NCI-H1417 (cell line): ENCODE measurements at regions not wholly inside any gene's neighbourhood (a gene's known extent, or its start where the extent isn't known, plus 50 kb on each side); places are given as distances from the start of the nearest gene placed in this dataset.

Experiments used
- DNase-seq, 3 experiments: peaks; one replicate each; lab custom pipeline; 2025; lab: John Stamatoyannopoulos, UW

DNA sequence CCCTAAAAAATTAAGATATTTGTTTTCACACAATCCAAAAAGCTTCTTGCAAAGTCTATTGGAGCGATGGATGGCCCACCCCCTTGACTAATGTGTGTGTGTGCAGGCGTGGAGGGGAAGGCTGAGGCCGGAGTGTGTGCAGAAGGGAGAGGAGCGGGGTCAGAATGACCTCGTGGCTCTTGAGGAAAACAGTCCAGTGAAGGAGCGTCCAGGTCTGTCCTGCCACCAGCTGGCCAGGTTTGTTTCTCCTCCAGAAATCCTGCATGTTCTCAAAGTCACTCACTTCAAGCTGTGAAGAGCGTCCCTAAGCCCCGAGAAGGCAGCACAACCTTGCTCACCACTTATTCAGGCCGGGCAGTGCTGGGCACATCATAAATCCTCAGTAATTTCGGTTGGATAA is 69.5 kb upstream of the SSX2IP start:
- DNase-seq: peak in 1 of 3 experiments; percentile 29

- peak in 2 of 3 experiments; percentile 8 to 50 for DNase-seq
These were observed 68.8 kb upstream of the SSX2IP start for GRCh38 chr1:84758968-84759491.

DNA sequence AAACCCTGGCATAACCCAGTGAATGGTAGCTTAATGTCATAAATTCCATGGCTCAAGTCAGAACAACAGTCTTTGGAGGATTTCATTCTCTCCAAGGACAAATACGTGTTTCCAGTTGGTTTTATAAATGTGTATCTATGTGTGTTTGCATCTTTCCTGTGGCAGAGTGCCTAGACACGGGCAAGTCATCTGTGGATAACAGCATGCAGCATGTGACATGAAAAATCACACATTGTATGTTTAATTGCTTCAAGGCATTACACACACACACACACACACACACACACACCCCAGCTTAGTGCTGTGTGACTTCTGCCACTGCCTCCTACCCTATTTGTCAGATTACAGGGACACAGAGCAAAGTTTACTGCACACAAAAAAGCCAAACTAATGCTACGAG is 68.2 kb upstream of the SSX2IP start:
- DNase-seq: no peak

DNA sequence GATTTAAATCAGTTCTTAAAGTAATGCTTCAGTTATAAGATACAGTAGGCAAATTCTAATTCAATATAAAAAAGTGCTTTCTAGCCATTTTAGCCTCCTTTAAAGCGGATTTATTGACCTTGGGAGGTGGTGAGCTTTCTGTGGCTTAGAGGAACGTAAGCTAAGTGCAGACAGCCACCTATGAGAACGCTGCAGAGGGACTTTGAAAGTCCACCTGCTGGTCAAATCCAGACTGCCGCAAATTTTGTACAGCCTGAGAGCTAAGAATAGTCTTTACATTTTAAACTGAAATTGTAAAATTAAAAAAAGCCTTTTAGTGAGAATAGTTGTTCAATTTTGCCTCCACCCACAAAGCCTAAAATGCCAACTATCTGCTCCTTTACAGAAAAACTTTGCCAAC is 67.0 kb upstream of the SSX2IP start:
- DNase-seq: no peak

DNA sequence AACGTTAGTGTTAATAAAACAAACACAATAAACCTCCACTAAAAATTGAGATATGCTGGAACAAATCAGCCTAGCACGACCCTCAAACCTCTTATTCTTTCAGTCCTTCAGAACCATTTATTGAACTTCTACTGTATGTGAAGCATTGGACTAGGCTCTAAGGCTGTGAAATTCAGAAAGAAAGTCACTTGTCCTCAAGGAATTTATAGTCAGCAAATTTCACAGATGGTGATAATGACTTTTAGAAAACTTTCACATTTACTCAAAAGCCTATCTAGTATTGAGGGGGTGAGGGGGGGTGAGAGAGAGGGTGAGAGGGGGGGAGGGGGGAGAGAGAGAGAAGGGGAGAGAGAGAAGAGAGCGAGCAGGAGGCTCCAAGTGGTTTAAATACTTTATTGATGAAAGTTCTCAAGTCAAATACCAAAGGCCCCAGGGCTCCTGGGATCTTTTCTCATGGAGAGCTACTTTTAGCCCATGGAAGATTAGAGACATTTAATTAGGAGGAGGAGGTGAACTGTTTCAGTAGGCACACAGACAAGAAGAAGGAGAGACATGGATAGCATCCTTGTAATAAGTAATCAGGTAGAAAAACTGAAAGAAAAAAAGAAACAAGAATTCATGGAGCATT is 66.3 kb upstream of the SSX2IP start:
- peak in 1 of 3 experiments; percentile 15 for DNase-seq

DNA sequence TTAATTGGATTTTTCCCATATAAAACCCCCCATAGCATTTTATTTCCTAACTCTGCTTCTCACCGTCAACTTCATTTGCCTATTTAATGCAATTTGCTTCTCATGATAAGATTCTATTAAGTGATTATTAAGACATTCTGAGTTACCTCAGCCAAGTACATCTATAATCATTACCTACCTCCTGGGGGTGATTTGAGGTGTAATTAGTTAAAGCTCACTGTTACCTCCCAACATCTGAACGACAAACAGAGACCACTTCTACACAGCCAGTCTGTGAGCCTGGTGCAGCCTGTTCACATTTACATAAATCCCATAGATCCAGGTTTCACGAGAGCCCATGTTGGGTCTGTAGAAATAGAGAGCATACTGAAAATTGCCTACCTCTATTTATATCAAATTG is 65.7 kb upstream of the SSX2IP start:
- DNase-seq: peak in 1 of 3 experiments; percentile 50

GRCh38 chr1:84755216-84755615 is 65.0 kb upstream of the SSX2IP start:
- DNase-seq: no peak

DNA sequence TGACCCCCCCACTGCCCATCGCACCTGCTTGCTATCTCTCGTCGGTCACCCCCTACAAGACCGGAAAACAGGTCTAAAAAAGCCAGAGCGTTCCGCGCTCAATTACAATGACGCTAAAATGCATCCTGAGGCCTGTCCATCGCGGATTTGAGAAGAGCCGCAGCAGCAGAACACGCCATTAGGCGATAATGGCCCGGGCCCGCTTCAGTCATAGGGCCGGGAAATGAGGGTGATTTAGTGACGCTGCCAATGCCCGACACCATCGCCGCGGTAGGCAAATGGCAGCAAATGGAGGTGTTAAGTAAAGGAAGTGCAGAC is 64.1 kb upstream of the SSX2IP start:
- DNase-seq: no peak

GRCh38 chr1:84753516-84754385 is 63.5 kb upstream of the SSX2IP start:
- peak; percentile 65 to 80 (median 73) for DNase-seq

DNA sequence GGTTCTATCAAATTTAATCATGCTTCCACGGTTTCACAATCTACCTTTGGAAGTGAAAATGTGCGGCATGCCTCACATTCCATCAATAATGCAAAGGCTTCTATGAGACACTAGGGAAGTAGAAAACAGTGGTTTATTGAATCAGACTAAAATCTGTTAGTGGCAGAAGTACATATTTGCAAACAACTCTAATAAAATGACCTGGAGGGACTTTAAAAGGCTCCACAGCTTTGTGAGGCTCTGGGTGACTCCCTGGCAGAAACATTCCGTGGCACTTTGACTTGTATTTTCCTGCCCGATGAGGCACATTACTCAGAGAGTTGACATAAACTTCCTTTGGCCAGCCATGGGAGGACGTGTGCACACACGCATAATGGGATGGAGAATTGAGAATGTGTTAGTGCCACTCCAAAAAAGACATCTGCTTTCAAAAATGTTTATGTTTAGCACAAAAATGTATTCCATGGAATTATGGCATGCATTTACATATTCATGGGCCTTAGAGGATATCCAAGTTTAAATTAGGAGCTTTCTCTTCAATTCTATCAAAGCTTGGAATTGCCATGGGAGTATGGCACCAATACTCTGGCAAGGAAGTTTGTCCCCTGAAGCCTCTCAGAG is 60.0 kb upstream of the SSX2IP start:
- DNase-seq: no peak

DNA sequence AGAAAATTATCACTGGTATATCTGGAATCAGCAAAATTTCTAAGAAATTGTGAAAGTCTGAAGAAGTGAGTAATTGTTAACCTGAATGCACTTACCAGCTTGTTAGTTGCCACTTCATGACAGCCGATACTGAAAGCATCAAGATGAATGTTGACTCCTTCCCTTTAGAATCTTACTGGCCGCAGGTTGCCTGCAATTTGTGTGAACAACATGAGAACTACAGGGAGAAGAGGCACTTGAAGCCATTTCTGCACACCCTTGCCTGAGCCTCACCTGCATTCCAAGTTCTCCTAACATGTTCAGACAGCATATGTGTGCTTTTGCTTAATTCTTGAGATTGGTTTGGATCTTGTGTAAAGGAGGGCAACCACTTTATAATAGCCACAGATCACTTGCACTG is 59.2 kb upstream of the SSX2IP start:
- DNase-seq: no peak

DNA sequence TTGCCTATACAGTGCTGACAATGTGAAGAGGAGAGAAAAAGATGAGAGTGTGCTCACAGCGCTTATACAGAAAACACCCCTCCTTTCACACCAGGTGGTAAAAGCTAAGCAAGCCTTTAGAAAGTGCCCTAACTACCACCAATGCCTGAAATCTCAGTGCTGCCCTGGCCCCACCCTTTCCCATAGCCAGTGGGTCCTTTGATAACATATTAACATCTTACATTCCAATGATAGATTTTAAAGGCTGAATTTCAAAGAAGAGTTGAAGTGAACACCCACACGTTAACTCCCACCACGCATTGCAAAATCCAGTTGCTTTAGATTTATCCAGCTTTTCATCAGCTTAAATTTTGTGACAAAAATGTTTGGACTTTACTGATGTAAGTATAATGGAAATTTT is 58.1 kb upstream of the SSX2IP start:
- no peak for DNase-seq

DNA sequence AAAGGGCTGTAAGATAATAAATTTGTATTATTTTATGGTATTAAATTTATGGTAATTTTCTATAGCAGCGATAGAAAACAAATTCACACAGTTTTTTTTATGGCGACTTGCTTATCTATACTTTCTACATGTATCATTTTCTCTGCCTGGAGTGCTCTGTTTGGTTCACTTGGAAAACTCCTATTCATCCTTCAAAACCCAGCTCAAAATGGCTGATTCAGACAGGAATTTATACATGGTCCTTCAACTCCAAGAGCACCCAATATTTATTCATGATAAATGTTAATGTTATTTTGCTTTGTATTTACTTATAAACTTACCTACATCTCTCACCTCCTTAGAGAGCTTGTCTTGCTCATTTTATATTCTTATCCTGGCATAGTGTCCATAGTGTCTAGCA is 55.6 kb upstream of the SSX2IP start:
- DNase-seq: no peak

DNA sequence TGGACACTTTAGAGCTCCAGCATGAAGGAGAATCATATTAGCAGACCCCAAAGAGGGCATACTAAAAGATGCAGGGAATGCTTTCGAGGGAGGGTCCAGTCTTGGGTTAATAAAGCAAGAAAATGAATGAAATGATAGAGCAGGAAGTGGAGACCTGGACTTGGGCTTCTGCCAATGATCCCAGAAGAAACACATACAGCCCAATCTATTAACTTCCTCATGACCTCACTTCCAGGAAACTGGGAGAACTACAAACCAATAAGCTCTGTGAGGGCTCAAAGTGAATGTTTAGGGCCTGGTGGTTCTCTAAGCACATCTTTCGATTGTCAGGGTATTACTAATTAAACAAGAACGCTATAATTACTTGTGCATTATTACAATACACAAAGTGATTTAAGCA is 53.6 kb upstream of the SSX2IP start:
- DNase-seq: peak in 1 of 3 experiments; percentile 32

DNA sequence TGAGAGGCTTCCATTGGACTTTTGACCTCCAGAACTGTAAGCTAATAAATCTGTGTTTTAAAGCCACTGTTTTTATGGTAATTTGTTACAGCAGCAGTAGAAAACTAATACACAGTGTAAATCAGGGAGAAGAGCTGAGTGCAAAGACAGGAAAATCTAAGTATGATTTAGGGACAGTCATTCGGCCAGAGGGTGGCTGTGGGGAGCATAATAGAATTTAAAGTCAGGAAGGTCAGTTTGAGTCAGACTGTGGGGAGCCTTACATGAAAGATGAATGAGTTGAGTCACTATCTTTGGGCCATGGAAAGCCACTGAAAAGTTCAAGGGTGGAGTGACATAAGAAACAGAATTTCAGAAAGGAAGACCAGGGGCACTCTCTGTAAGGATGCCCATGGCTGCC is 52.4 kb upstream of the SSX2IP start:
- DNase-seq: no peak

GRCh38 chr1:84740050-84740714 is 49.9 kb upstream of the SSX2IP start:
- DNase-seq: no peak
